ENCODE measurements at regions not wholly inside any gene's neighbourhood (a gene's known extent, or its start where the extent isn't known, plus 50 kb on each side); places are given as distances from the start of the nearest gene placed in this dataset.

DNA sequence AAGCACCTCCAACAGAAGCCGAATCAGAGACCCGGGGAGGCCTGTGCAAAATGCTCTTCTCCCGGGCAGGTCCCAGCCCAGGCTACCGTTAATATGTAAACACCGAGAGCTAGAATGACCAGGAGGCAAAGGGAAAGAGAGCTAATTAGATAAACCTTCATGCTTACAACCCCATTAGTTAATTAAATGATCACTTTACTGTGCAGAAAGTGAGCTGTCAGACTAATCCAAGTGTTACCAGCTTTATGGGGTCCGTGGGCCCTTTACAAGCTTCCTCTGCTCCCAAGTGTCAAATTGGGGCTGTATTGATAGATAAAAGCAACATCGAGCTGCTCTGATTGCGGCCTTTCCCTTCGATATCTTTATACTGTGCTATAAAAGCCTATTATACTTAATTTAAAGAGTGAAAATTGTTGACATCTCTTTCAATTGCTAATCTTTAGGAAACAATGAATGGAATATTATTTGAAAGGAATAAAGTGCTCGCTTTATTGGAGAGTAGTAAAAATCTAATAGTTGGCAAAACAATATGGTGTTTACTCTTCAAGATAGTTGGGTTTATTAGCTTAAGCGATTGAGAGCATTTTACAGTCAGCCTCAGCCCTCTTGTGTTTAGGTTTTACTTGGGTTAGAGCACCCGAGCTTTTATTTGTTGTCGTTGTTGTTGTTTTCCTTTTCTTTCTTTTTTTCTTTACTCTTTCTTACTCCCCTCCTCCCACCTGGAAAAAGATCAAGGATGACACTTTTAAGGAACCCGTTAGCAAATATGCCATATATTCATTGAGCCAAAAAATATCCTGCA is 189.3 kb upstream of the GPR12 start:
- TF ChIP-seq CTCF (IDR thresholded peaks at IDR 0.05) (no peak), POLR2A (IDR thresholded peaks at IDR 0.05) (no peak)
